Endothelial cell of umbilical vein (primary cell): ENCODE measurements at regions not wholly inside any gene's neighbourhood (a gene's known extent, or its start where the extent isn't known, plus 50 kb on each side); places are given as distances from the start of the nearest gene placed in this dataset.
"Not testable (repeated sequence)": the region's sequence is repeated elsewhere in the genome, so short reads cannot be mapped to it uniquely, and the experiment has no call there.

Experiments used
- BruUV-seq: library from RNA; stranded (reverse); fragments of 400-500 nt; replicated peaks from 2 replicates; lab custom pipeline; 2021; lab: Mats Ljungman, UMichigan
- CTCF ChIA-PET: fragments of 300-600, 350-600 bp; sonication (Branson Sonifier 250); formaldehyde crosslinking; loops from one replicate; lab custom pipeline; 2021; ENCODE audit warnings: antibody characterized with exemption, inconsistent platforms; lab: Charles Lee
- POLR2A ChIA-PET: fragments of 300-600, 350-600 bp; sonication (Branson Sonifier 250); formaldehyde crosslinking; loops from one replicate; lab custom pipeline; 2021; ENCODE audit warnings: antibody characterized with exemption, inconsistent platforms; lab: Charles Lee
- DNase-seq: peaks from one replicate; pipeline ENCODE4 v3.0.0-alpha.2; 2011; ENCODE audit warnings: low read depth, low spot score
- FAIRE-seq: peaks from 2 replicates; lab custom pipeline; 2011; peaks lifted over from hg19 to GRCh38; lab: Jason Lieb, UNC
- H2AFZ ChIP-seq: 2 replicates; pipeline ENCODE4 v1.6.0; 2012; ENCODE audit warnings: low read depth, low read length, control low read depth, inconsistent platforms
- H3K27ac ChIP-seq: 2 replicates; pipeline ENCODE4 v1.5.1; 2011; ENCODE audit warnings: low read depth, mild to moderate bottlenecking, control low read depth, low read length, moderate library complexity; ENCODE audit not compliant: insufficient read depth
- H3K27me3 ChIP-seq, 2 experiments: 2 replicates each; pipeline versions ENCODE4 v1.6.0 to v1.6.1; 2011; ENCODE audit warnings: low read length in 2 of 2, mixed read lengths in 1 of 2; ENCODE audit not compliant: control insufficient read depth in 2 of 2, insufficient read depth in 2 of 2
- H3K36me3 ChIP-seq, 2 experiments: 2 replicates in 1 of 2; 3 replicates in 1 of 2; pipeline ENCODE4 v1.5.1; 2011; ENCODE audit warnings: low read length in 2 of 2, mild to moderate bottlenecking in 1 of 2, moderate library complexity in 1 of 2; ENCODE audit not compliant: control insufficient read depth in 2 of 2, insufficient read depth in 2 of 2; ENCODE audit errors: extremely low read depth in 1 of 2
- H3K4me1 ChIP-seq: 3 replicates; pipeline ENCODE4 v1.5.1; 2011; ENCODE audit warnings: mild to moderate bottlenecking, low read length; ENCODE audit not compliant: control insufficient read depth, insufficient read depth; ENCODE audit errors: extremely low read depth
- H3K4me2 ChIP-seq: 2 replicates; pipeline ENCODE4 v1.6.1; 2011; ENCODE audit warnings: low read length, control low read depth, mixed read lengths; ENCODE audit not compliant: insufficient read depth
- H3K4me3 ChIP-seq, 3 experiments: fragments of 200-600 bp in 1 of 3; sonication (generic), shearing (Covaris generic) in 1 of 3; replicated peaks in 1 of 3; 2 replicates each; pipeline ENCODE4 v1.5.1; 2011 to 2016; ENCODE audit warnings: control low read depth in 3 of 3, low read length in 3 of 3, mild to moderate bottlenecking in 2 of 3, inconsistent platforms in 1 of 3, low read depth in 1 of 3, moderate library complexity in 1 of 3; ENCODE audit not compliant: insufficient read depth in 1 of 3
- H3K79me2 ChIP-seq: 2 replicates; pipeline ENCODE4 v1.6.0; 2012; ENCODE audit warnings: low read length, inconsistent platforms; ENCODE audit not compliant: control insufficient read depth, insufficient read depth
- H3K9ac ChIP-seq: replicated peaks from 2 replicates; pipeline ENCODE3; 2011; ENCODE audit warnings: low read length, control low read depth; ENCODE audit not compliant: insufficient read depth; ENCODE audit errors: extremely low read depth
- H3K9me1 ChIP-seq: replicated peaks from 3 replicates; pipeline ENCODE4 v1.6.0; 2011; ENCODE audit warnings: mild to moderate bottlenecking, low read length; ENCODE audit not compliant: control insufficient read depth, insufficient read depth; ENCODE audit errors: extremely low read depth
- H3K9me3 ChIP-seq: replicated peaks from 2 replicates; pipeline ENCODE4 v1.5.1; 2012; ENCODE audit warnings: low read length, inconsistent platforms; ENCODE audit not compliant: control insufficient read depth, insufficient read depth
- H4K20me1 ChIP-seq: replicated peaks from 2 replicates; pipeline ENCODE3; 2011; ENCODE audit warnings: mild to moderate bottlenecking, low read length; ENCODE audit not compliant: control insufficient read depth, insufficient read depth; ENCODE audit errors: extremely low read depth
- EZH2 ChIP-seq: IDR thresholded peaks from 2 replicates; pipeline ENCODE4 v1.6.1; 2012; ENCODE audit warnings: borderline replicate concordance, low read depth, mild to moderate bottlenecking, moderate library complexity, low read length, inconsistent platforms; ENCODE audit not compliant: severe bottlenecking
- FOS ChIP-seq: IDR thresholded peaks from 2 replicates; pipeline ENCODE4 v1.6.1; 2011; ENCODE audit warnings: mild to moderate bottlenecking, low read length, moderate library complexity, borderline replicate concordance; ENCODE audit not compliant: insufficient read depth
- GATA2 ChIP-seq: IDR thresholded peaks from 2 replicates; pipeline ENCODE4 v1.7.0; 2011; ENCODE audit warnings: low read depth, mild to moderate bottlenecking, moderate library complexity, mixed read lengths, low read length; ENCODE audit not compliant: insufficient read length, insufficient read depth
- JUN ChIP-seq: IDR thresholded peaks from 2 replicates; pipeline ENCODE4 v1.6.1; 2011; ENCODE audit warnings: borderline replicate concordance, low read depth; ENCODE audit not compliant: insufficient read length, insufficient read depth
- MYC ChIP-seq: IDR thresholded peaks from one replicate; pipeline ENCODE4 v1.6.1; 2011; ENCODE audit warnings: mild to moderate bottlenecking, low read depth, low read length
- POLR2A ChIP-seq: IDR thresholded peaks from 2 replicates; pipeline ENCODE4 v1.6.1; 2012; ENCODE audit warnings: low read depth, mild to moderate bottlenecking, control low read depth, low read length
- POLR2AphosphoS5 ChIP-seq: IDR thresholded peaks from 2 replicates; pipeline ENCODE4 v1.6.1; 2012; ENCODE audit warnings: low read depth, mild to moderate bottlenecking, control low read depth, low read length, moderate library complexity; ENCODE audit not compliant: insufficient read depth
- dilution Hi-C: fragments of 300-500 bp; cut with MboI; formaldehyde crosslinking; loops from one replicate; pipeline ENCODE4 v1.15.0; 2019; ENCODE audit warnings: low sequenced_read_pairs; ENCODE audit not compliant: extremely low pct_ligation_motif_present
- intact Hi-C: fragments of 100-400 bp; cut with micrococcal nuclease; formaldehyde crosslinking; loops from one replicate; pipeline ENCODE4 v1.10.0; 2022
- TF ChIP-seq, protein P1 (sequence below), 2 donors: IDR thresholded peaks; 1 replicate in 1 of 2; 2 replicates in 1 of 2; pipeline ENCODE4 v1.5.1; 2011; ENCODE audit warnings: low read length in 2 of 2, mild to moderate bottlenecking in 2 of 2, moderate library complexity in 2 of 2, control low read depth in 1 of 2, inconsistent platforms in 1 of 2, low read depth in 1 of 2; ENCODE audit not compliant: insufficient read depth in 1 of 2; ENCODE audit errors: extremely low read depth in 1 of 2
- TF ChIP-seq, protein P2 (sequence below): IDR thresholded peaks from 2 replicates; pipeline ENCODE4 v1.6.1; 2011; ENCODE audit not compliant: insufficient read depth, insufficient read length

DNA sequence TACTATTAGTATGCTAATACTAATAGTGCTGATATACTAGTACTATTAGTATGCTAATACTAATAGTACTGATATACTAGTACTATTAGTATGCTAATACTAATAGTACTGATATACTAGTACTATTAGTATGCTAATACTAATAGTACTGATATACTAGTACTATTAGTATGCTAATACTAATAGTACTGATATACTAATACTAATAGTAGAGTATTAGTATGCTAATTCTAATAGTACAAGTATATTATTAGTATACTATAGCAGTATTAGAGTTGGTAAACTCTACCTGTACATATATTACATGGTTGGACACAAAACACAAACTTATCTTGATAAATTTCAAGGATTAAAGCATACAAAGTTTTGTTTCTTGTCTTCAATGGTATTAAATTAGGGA is 722.9 kb downstream of the TRHDE start:
- H3K27me3 ChIP-seq, H3K4me2 ChIP-seq, H3K27ac ChIP-seq, intact Hi-C loops, DNase-seq, H2AFZ ChIP-seq, H3K4me3 ChIP-seq, dilution Hi-C loops, H3K36me3 ChIP-seq, H3K9ac ChIP-seq, H4K20me1 ChIP-seq, CTCF ChIA-PET, H3K9me1 ChIP-seq, H3K9me3 ChIP-seq, FAIRE-seq, H3K79me2 ChIP-seq, H3K4me1 ChIP-seq, POLR2A ChIA-PET, BruUV-seq: not testable (repeated sequence)

DNA sequence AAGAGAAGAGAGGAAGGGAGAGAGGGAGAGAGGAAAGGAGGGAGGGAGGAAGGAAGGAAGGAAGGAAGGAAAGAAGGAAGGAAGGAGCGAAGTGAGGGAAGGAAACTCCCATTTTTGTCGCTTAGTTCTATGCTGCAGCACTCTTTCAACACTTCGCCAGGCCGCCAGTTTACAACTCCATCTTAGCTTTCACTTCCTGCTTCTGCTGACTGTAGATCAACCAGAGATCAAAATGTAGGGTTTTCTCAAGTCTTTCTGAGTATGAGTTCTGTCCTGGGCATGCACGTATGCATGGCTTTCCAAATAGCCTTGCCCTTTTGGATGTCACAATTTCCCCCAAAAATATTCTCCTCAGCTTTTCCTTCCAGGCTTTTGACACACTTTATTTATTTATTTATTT is 723.4 kb downstream of the TRHDE start:
- no TSS peak for BruUV-seq
- Histone ChIP-seq H4K20me1 (no peaks in the 10 kb centered on the region), H3K79me2 (no peaks in the 10 kb centered on the region), H3K27me3 (no peaks in the 10 kb centered on the region), H3K4me1 (no peaks in the 10 kb centered on the region), H2AFZ (no peak overlapping the region), H3K27ac (no peak overlapping the region), H3K4me2 (no peak overlapping the region), H3K9me3 (peaks cover 4% of the 10 kb centered on the region), H3K36me3 (no peaks in the 10 kb centered on the region), H3K9me1 (no peaks in the 10 kb centered on the region), H3K4me3 (no peak overlapping the region), H3K9ac (no peak overlapping the region)
- POLR2A ChIA-PET: no interaction called here
- intact Hi-C loops: no loop called here
- no peak for TF ChIP-seq JUN
- TF ChIP-seq MYC: no peak
- TF ChIP-seq, protein P1, sequence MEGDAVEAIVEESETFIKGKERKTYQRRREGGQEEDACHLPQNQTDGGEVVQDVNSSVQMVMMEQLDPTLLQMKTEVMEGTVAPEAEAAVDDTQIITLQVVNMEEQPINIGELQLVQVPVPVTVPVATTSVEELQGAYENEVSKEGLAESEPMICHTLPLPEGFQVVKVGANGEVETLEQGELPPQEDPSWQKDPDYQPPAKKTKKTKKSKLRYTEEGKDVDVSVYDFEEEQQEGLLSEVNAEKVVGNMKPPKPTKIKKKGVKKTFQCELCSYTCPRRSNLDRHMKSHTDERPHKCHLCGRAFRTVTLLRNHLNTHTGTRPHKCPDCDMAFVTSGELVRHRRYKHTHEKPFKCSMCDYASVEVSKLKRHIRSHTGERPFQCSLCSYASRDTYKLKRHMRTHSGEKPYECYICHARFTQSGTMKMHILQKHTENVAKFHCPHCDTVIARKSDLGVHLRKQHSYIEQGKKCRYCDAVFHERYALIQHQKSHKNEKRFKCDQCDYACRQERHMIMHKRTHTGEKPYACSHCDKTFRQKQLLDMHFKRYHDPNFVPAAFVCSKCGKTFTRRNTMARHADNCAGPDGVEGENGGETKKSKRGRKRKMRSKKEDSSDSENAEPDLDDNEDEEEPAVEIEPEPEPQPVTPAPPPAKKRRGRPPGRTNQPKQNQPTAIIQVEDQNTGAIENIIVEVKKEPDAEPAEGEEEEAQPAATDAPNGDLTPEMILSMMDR (IDR thresholded peaks at IDR 0.05; ENCODE audit: extremely low read depth in 1 of 2, insufficient read depth in 1 of 2, low read depth in 1 of 2, low read length in 2 of 2): no peak
- TF ChIP-seq FOS: no peak
- no peak for TF ChIP-seq POLR2AphosphoS5
- TF ChIP-seq EZH2: no peak
- TF ChIP-seq GATA2: no peak
- TF ChIP-seq, protein P2, sequence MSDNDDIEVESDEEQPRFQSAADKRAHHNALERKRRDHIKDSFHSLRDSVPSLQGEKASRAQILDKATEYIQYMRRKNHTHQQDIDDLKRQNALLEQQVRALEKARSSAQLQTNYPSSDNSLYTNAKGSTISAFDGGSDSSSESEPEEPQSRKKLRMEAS: no peak
- no peak for TF ChIP-seq POLR2A
- FAIRE-seq (no peak), DNase-seq (no peak)
- dilution Hi-C loops: no loop called here
- CTCF ChIA-PET: no interaction called here

DNA sequence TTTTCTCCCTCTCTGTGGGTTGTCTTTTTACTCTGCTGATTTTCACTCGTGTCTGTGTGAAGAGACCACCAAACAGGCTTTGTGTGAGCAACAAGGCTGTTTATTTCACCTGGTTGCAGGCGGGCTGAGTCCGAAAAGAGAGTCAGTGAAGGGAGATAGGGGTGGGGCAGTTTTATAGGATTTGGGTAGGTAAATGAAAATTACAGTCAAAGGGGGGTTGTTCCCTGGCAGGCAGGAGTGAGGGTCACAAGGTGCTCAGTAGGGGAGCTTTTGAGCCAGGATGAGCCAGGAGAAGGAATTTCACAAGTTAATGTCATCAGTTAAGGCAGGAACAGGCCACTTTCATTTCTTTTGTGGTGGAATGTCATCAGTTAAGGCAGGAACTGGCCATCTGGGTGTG is 729.6 kb downstream of the TRHDE start:
- POLR2A ChIA-PET, intact Hi-C loops, dilution Hi-C loops: not testable (repeated sequence)

More for the DNA sequence above, 729.6 kb downstream of the TRHDE start:
- H3K27ac ChIP-seq, H3K27me3 ChIP-seq, BruUV-seq, H3K9me1 ChIP-seq, H3K4me3 ChIP-seq, CTCF ChIA-PET, H3K4me2 ChIP-seq, H3K9me3 ChIP-seq, H3K79me2 ChIP-seq, H3K9ac ChIP-seq, H3K36me3 ChIP-seq, H3K4me1 ChIP-seq, DNase-seq, H4K20me1 ChIP-seq, H2AFZ ChIP-seq, FAIRE-seq: not testable (repeated sequence)
